MCF 10A (cell line): ENCODE measurements at regions not wholly inside any gene's neighbourhood (a gene's known extent, or its start where the extent isn't known, plus 50 kb on each side); places are given as distances from the start of the nearest gene placed in this dataset.
A peak's percentile ranks its signal among the peaks of the same experiment; 100 is the strongest.

Source experiments
- BruUV-seq: library from RNA; stranded (reverse); fragments of 400-500 nt; replicated peaks from 2 replicates; lab custom pipeline; 2021; lab: Mats Ljungman, UMichigan
- CTCF ChIA-PET: fragments of 300-600 bp; sonication (Branson Sonifier 250); formaldehyde crosslinking; extraction: SDS; loops from one replicate; lab custom pipeline; 2021; ENCODE audit warnings: antibody characterized with exemption, inconsistent platforms; lab: Yijun Ruan, JAX
- POLR2A ChIA-PET: fragments of 300-600, 350-650 bp; sonication (Branson Sonifier 250); formaldehyde crosslinking; extraction: SDS; loops from one replicate; lab custom pipeline; 2020; ENCODE audit warnings: antibody characterized with exemption, inconsistent platforms; lab: Yijun Ruan, JAX
- DNase-seq: peaks from one replicate; pipeline ENCODE4 v3.0.0-alpha.2; 2018; ENCODE audit not compliant: unreplicated experiment
- H3K27ac Mint-ChIP-seq: one replicate; pipeline ENCODE4 v1.8.0; 2022; ENCODE audit warnings: mild to moderate bottlenecking, low read depth, mixed read lengths; ENCODE audit not compliant: unreplicated experiment
- H3K27me3 Mint-ChIP-seq: one replicate; pipeline ENCODE4 v1.8.0; 2022; ENCODE audit warnings: mixed read lengths; ENCODE audit not compliant: insufficient read depth, unreplicated experiment
- H3K36me3 Mint-ChIP-seq: one replicate; pipeline ENCODE4 v1.8.0; 2022; ENCODE audit warnings: mild to moderate bottlenecking, moderate library complexity, mixed read lengths; ENCODE audit not compliant: insufficient read depth, unreplicated experiment
- H3K4me1 Mint-ChIP-seq: one replicate; pipeline ENCODE4 v1.8.0; 2022; ENCODE audit warnings: mixed read lengths; ENCODE audit not compliant: insufficient read depth, unreplicated experiment
- H3K4me3 Mint-ChIP-seq: one replicate; pipeline ENCODE4 v1.8.0; 2022; ENCODE audit warnings: mild to moderate bottlenecking, moderate library complexity, mixed read lengths; ENCODE audit not compliant: unreplicated experiment
- H3K9me3 Mint-ChIP-seq: one replicate; pipeline ENCODE4 v1.8.0; 2022; ENCODE audit warnings: mixed read lengths; ENCODE audit not compliant: unreplicated experiment
- intact Hi-C: fragments of 100-400 bp; cut with micrococcal nuclease; formaldehyde crosslinking; loops from 2 replicates; pipeline ENCODE4 v1.14.1; 2022
- TF ChIP-seq, protein P1 (sequence below): fragments of 200-600 bp; IDR thresholded peaks from one replicate; pipeline ENCODE4 v1.8.0; 2022; ENCODE audit warnings: antibody characterized with exemption, mild to moderate bottlenecking; ENCODE audit not compliant: unreplicated experiment

DNA sequence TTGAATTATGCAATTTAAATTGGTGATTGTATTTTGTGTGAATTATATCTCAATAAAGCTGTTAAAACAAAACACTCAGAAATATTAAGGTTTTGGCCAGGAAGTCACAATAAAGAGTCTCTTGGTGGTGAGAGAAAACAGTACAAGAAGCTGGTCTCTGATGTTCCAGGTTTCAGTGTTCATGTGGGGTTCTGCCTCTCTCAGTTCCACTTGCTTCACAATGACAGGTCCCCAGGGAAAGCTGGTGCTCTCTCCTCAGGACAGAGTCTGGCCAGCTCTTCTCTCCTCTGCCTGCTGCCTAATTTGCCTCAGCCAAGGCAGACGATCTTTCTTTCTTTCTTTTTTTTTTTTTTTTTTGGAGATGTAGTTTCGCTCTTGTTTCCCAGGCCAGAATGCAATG lies 342.9 kb upstream of the PLXNA2 start:
- no peak for DNase-seq
- H3K36me3 Mint-ChIP-seq: no peaks in the 10 kb centered on the region
- CTCF ChIA-PET: interaction anchor here (0.6 to 1.2 kb wide), 4 partner anchors 53 to 783 kb away, joined by 3 to 4 read pairs (median 4); no protein-coding TSS in a partner anchor
- intact Hi-C loops: no loop called here
- no peaks in the 10 kb centered on the region for H3K4me1 Mint-ChIP-seq
- no TSS peak for BruUV-seq
- no peaks in the 10 kb centered on the region for H3K27me3 Mint-ChIP-seq
- POLR2A ChIA-PET: no interaction called here
- H3K27ac Mint-ChIP-seq: no peak overlapping the region
- H3K4me3 Mint-ChIP-seq: no peak overlapping the region
- TF ChIP-seq, protein P1, sequence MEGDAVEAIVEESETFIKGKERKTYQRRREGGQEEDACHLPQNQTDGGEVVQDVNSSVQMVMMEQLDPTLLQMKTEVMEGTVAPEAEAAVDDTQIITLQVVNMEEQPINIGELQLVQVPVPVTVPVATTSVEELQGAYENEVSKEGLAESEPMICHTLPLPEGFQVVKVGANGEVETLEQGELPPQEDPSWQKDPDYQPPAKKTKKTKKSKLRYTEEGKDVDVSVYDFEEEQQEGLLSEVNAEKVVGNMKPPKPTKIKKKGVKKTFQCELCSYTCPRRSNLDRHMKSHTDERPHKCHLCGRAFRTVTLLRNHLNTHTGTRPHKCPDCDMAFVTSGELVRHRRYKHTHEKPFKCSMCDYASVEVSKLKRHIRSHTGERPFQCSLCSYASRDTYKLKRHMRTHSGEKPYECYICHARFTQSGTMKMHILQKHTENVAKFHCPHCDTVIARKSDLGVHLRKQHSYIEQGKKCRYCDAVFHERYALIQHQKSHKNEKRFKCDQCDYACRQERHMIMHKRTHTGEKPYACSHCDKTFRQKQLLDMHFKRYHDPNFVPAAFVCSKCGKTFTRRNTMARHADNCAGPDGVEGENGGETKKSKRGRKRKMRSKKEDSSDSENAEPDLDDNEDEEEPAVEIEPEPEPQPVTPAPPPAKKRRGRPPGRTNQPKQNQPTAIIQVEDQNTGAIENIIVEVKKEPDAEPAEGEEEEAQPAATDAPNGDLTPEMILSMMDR: no peak
- no peaks in the 10 kb centered on the region for H3K9me3 Mint-ChIP-seq

DNA sequence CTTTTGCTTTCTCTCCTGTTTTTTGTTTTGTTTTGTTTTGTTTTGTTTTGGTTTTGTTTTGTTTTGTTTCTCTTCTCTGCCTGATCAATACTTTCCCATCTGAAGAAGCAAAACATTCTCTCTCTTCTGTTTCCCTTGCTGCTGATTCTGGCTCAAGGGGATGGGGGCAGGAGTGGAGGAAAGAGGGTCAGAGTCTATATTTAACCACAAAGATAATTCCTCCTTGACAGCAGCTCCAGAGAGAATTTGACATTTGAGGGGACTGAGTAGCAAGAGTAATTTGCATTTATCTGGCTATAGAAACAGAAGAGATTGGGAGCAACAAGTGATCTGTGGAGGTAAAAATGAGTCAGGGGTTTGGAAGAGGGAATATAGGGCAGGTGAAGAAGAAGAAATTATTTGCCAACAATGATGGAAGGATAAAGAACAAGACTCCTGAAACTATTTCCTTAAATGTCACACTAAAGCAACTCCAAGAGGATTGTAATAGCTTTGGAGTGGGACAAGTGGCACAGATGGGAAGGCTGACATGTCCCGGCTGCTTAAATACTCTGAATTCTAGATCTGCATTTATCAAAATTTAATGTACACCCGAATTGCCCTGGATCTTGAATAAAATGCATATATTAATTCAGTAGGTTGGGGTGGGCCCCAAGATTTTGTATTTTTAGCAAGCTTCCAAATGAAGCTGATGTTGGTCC lies 349.3 kb upstream of the PLXNA2 start:
- POLR2A ChIA-PET: interaction anchor here (0.9 kb wide), 1 partner anchor 68 kb away, joined by 3 read pairs; no protein-coding TSS in a partner anchor
- peaks cover 5% of the 10 kb centered on the region for H3K4me1 Mint-ChIP-seq

DNA sequence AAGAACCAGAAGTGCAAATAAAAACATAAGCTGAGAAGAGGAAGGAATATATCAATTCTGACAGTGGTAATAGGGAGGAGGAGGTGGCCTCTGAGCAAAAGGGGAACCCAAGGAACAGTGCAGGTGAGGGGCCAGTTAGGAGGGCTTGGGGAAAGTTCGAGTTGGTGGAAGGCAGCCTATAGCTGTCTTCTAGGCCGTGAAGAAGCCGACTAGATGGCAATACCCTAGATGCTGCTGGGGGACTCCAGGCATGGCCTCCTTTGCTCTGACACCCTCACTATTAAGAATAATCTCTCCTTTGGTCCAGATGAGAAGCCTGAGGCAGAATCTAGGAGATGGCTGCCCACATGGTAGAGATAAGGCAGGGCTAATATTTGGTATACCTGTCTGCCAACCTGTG lies 351.1 kb upstream of the PLXNA2 start:
- Mint-ChIP-seq H3K36me3 (peaks cover 4% of the 10 kb centered on the region), H3K4me1 (peaks cover 5% of the 10 kb centered on the region), H3K27ac (no peak overlapping the region), H3K27me3 (no peaks in the 10 kb centered on the region), H3K4me3 (no peak overlapping the region), H3K9me3 (no peaks in the 10 kb centered on the region)
- CTCF ChIA-PET: interaction anchor here (0.6 to 1.0 kb wide), 3 partner anchors 12 to 350 kb away, joined by 3 to 5 read pairs (median 3); no protein-coding TSS in a partner anchor
- BruUV-seq: no TSS peak
- TF ChIP-seq, protein P1: no peak
- intact Hi-C loops: no loop called here
- POLR2A ChIA-PET: no interaction called here
- no peak for DNase-seq

More for the DNA sequence above, 349.3 kb upstream of the PLXNA2 start:
- H3K27me3 Mint-ChIP-seq: no peaks in the 10 kb centered on the region
- peaks cover 4% of the 10 kb centered on the region for H3K36me3 Mint-ChIP-seq
- TF ChIP-seq, protein P1: no peak
- no peak overlapping the region for H3K4me3 Mint-ChIP-seq
- CTCF ChIA-PET: no interaction called here
- intact Hi-C loops: no loop called here
- no TSS peak for BruUV-seq
- no peaks in the 10 kb centered on the region for H3K9me3 Mint-ChIP-seq
- DNase-seq: no peak
- H3K27ac Mint-ChIP-seq: no peak overlapping the region

DNA sequence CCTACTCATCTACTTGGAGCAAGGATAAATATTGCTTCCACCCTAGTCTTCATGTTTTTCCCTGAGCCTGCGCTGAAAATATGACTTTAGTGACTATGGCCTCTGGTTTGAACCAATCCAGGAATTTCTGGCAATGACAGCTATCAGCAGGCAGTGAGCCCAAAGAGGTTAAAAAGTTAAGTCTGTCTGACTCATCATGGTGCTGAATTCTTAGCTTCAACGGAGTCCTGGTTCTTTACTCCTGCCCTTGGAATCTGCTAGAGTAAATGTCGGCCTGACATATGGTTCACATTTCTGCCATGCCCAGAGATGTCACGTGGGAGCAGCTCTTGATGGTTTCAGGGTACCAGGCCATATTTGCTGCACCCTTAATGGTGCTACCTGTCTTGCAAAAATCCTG lies 351.6 kb upstream of the PLXNA2 start:
- TF ChIP-seq, protein P1: no peak
- H3K4me3 Mint-ChIP-seq: no peak overlapping the region
- H3K4me1 Mint-ChIP-seq: peaks cover 5% of the 10 kb centered on the region
- peak; percentile 66 for DNase-seq
- CTCF ChIA-PET: interaction anchor here (0.6 to 1.0 kb wide), 3 partner anchors 11 to 351 kb away, joined by 3 to 5 read pairs (median 3); no protein-coding TSS in a partner anchor
- BruUV-seq: no TSS peak
- H3K27ac Mint-ChIP-seq: no peak overlapping the region
- POLR2A ChIA-PET: interaction anchor here (0.7 kb wide), 1 partner anchor 76 kb away, joined by 3 read pairs; no protein-coding TSS in a partner anchor
- intact Hi-C loops: no loop called here
- H3K9me3 Mint-ChIP-seq: no peaks in the 10 kb centered on the region
- H3K27me3 Mint-ChIP-seq: no peaks in the 10 kb centered on the region
- H3K36me3 Mint-ChIP-seq: peaks cover 4% of the 10 kb centered on the region
